Activated CD4-positive, alpha-beta T cell treated with anti-CD3 and anti-CD28 coated beads, Interleukin-2, amount 50 U/mL, for 48 hours (primary cell): ENCODE measurements at regions not wholly inside any gene's neighbourhood (a gene's known extent, or its start where the extent isn't known, plus 50 kb on each side); places are given as distances from the start of the nearest gene placed in this dataset.
"Not testable (repeated sequence)": the region's sequence is repeated elsewhere in the genome, so short reads cannot be mapped to it uniquely, and the experiment has no call there.

Experiments used
- DNase-seq, 2 experiments: peaks; one replicate each; pipeline ENCODE4 v3.0.0-alpha.2; 2020

- DNase-seq: no peak
These were observed 128.6 kb upstream of the WDR75 start for GRCh38 chr2:189312643-189313042.

DNA sequence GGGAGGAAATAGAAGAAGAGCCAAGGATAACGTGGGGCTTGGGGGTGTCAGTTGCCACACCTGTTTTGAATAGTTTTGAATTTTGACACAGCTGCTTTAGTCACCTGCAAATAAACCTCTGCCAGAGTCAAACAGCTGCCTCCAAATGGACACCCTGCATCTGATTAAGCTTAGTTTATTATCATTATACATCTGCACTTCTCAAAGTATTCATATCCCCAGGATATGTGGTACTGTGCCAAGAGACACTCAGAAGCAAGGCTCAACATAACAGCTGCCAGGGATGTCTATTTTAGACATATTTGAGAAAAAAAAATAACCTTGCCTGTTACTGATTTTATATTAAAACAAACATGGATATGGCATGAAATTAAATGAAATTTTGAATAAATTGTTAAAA is 122.5 kb upstream of the WDR75 start:
- DNase-seq: no peak

GRCh38 chr2:189319424-189319823 is 121.8 kb upstream of the WDR75 start:
- not testable (repeated sequence) for DNase-seq

GRCh38 chr2:189327879-189328847 is 113.1 kb upstream of the WDR75 start:
- DNase-seq: no peak

GRCh38 chr2:189328848-189329245 is 112.4 kb upstream of the WDR75 start:
- no peak for DNase-seq

GRCh38 chr2:189336276-189336975 is 104.8 kb upstream of the WDR75 start:
- DNase-seq: no peak

GRCh38 chr2:189337656-189338055 is 103.6 kb upstream of the WDR75 start:
- no peak for DNase-seq

DNA sequence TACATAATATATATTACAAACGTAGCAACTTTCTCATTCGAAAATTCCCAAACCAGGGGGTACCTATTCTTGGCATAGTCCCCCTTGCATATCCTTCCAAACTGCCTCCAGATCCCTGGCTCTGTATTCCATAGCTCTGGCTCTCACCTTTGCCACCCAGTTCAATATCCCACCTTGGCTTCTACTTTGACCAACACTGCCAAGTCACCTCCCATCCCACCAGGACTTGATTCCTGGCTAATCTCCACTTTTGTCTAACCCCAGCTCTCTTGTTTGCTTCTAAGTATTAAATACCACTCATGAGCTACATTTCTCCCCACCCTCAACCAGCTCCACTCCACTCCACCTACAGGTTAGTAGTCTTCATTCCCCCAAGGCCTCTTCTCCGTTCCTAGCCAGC is 103.2 kb upstream of the WDR75 start:
- DNase-seq: no peak

DNA sequence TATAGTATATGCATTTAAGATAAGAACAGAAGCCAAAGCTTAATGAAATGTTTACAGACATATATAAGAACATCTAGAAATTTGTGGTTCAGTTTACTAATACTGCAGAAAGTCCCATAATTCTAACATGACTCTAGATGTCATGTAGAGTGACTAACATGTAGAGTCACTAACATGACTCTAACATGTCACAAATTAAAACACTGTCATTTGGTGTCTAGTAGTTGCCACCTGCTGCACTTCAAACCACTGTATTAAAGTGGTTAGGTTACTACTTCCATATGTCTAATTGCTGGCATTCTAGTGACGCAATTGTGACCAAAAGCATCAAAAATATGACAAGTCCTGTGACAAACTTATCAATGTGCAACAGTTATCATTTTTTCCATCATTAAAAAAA is 100.2 kb upstream of the WDR75 start:
- no peak for DNase-seq

GRCh38 chr2:189344043-189344442 is 97.2 kb upstream of the WDR75 start:
- no peak for DNase-seq

DNA sequence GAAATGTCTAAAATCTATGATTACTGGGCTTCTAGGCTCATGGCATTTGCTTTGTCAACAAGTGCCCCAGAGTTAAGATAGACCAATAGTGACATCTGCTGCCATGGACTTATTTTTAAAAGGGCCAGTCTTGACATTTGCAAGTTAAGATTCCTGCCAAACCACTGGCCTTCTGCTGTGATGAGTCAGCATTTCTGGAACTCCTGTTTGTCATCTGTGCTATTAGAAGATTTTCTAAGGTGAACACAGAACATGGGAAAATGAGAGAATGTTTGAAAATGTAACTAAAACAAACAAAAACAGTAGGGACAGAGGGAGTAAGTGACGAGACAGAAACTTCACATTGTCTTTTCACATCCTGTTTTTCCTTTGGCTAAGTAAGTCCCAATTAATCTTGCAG is 93.7 kb upstream of the WDR75 start:
- no peak for DNase-seq

DNA sequence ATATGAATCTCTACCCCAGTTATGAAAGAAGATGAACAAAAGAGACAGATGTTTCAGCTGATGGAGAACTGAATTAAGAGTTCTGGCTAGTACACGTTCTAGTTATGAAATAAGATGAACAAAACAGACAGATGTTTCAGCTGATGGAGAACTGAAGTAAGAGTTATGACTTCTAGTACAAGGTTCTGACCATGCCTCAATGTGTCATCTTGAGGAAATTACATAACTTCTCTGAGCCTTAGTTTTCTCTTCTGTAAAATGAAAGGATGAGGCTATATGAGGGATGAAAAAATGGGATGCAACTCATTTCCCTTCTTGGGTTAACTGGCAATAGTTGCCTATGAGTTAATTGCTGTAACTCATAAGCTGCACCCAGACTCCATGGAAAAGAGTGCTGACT is 92.9 kb upstream of the WDR75 start:
- no peak for DNase-seq

- DNase-seq: no peak
These were observed 90.6 kb upstream of the WDR75 start for GRCh38 chr2:189350540-189351209.

- DNase-seq: not testable (repeated sequence)
These were observed 89.3 kb upstream of the WDR75 start for GRCh38 chr2:189351933-189352332.

DNA sequence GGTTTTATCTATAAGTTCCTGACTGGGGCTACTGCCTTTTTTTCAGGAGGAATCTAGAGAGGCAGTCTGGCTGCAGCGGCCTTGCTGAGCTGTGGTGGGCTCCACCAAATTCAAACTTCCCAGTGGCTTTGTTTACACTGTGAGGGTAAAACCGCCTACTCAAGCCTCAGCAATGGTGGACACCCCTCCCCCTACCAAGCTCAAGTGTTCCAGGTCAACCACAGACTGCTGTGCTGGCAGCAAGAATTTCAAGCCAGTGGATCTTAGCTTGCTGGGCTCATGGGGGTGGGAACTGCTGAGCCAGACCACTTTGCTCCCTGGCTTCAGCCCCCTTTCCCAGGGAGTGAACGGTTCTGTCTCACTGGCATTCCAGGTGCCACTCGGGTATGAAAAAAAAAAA is 83.9 kb upstream of the WDR75 start:
- DNase-seq: not testable (repeated sequence)

- no peak for DNase-seq
These were observed 80.4 kb upstream of the WDR75 start for GRCh38 chr2:189360861-189361260.

GRCh38 chr2:189362283-189362682 is 79.0 kb upstream of the WDR75 start:
- DNase-seq: no peak

DNA sequence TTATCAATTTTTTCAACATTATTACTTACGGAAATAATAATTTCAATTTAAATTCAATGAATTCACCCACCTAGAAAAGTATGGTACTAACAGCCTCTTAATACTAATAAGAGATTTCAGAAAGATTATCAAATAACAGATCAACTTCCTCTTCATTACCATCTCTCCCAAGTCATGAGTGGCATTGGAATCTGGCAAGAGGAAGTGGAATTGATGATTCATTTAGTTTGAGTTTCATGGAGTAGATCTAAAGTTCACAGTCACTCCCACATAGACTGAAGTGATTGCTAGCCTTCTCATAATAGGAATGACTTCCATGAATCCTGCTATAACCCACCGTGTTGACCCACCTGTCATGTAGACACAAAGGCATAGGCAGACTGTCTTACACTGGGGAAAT is 77.7 kb upstream of the WDR75 start:
- DNase-seq: no peak

DNA sequence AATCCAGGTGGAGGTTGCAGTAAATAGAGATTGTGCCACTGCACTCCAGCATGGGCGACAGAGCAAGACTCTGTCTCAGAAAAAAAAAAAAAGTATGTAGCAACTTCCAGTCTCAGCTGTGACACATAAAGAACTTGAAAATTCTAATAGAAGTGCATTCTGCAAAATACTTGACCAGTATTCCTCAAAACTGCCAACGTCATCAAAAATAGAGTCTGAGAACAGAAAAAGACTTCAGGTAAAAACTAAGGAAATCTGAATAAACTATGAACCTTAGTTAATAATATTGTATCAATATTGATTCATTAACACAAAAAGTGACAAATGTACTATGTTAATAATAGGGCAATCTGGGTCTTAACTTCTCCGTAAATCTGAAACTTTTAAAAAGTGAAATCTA is 76.7 kb upstream of the WDR75 start:
- DNase-seq: no peak

- DNase-seq: no peak
These were observed 74.9 kb upstream of the WDR75 start for GRCh38 chr2:189366349-189366748.

- no peak for DNase-seq
These were observed 73.9 kb upstream of the WDR75 start for GRCh38 chr2:189367343-189367742.

DNA sequence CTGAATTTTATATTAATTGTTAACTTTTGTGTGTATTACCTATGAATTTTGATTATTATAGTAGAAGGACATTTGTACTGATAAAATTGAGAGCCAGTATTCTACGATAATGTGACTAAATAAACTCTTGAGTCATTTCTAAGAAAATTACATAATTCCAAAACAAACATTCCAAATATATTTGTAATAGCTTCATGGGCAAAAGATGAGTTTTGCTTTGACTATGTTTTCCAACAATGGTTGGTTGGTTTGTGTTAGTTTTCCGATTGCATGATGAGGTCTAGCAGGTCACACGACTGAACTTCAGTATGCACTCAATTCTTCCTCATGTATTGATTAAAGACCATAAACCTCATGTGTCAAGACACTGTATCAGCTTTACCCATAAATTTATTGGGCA is 71.7 kb upstream of the WDR75 start:
- DNase-seq: no peak

DNA sequence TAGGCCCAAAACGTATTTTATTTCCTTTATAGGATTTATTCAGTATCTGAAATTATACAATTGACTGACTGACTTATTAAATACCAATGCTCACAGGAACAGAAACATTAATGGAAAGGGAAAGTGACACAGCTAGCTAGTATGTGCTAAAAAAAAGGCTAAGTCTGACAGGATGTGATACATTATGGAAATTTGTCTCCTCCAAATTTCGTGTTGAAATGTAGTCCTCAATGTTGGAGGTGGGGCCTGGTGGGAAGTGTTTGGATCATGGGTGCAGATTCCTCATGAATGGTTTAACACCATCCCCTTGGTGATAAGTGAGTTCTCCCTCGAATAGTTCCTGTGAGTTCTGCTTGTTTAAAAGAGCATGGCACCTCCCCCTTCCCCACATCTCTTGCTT is 70.6 kb upstream of the WDR75 start:
- no peak for DNase-seq
